GM18517 (cell line): ENCODE measurements at regions not wholly inside any gene's neighbourhood (a gene's known extent, or its start where the extent isn't known, plus 50 kb on each side); places are given as distances from the start of the nearest gene placed in this dataset.
"Not testable (repeated sequence)": the region's sequence is repeated elsewhere in the genome, so short reads cannot be mapped to it uniquely, and the experiment has no call there.

Experiments used
- ATAC-seq: cut with Tn5 transposase; IDR thresholded peaks from one replicate; pipeline ENCODE4 v1.9.1; 2021; ENCODE audit warnings: mild to moderate bottlenecking, moderate library complexity; ENCODE audit not compliant: unreplicated experiment

GRCh38 chr7:68038621-68039314, 1042.1 kb downstream of the TYW1 start:
- no peak for ATAC-seq

GRCh38 chr7:68041554-68041953, 1044.9 kb downstream of the TYW1 start:
- ATAC-seq: no peak

- ATAC-seq: no peak
Observed at GRCh38 chr7:68043546-68043945, 1046.9 kb downstream of the TYW1 start.

- ATAC-seq: no peak
Observed at GRCh38 chr7:68050627-68051026, 1054.0 kb downstream of the TYW1 start.

- no peak for ATAC-seq
Observed at GRCh38 chr7:68058014-68058413, 1061.4 kb downstream of the TYW1 start.

GRCh38 chr7:68063171-68063570, 1066.5 kb downstream of the TYW1 start:
- no peak for ATAC-seq

GRCh38 chr7:68065581-68065980, 1068.9 kb downstream of the TYW1 start:
- ATAC-seq: no peak

- ATAC-seq: no peak
Observed at GRCh38 chr7:68067845-68068244, 1071.2 kb downstream of the TYW1 start.

- ATAC-seq: no peak
Observed at GRCh38 chr7:68070992-68071391, 1074.4 kb downstream of the TYW1 start.

GRCh38 chr7:68073701-68074100, 1077.1 kb downstream of the TYW1 start:
- ATAC-seq: no peak

- no peak for ATAC-seq
Observed at GRCh38 chr7:68074242-68074641, 1077.6 kb downstream of the TYW1 start.

GRCh38 chr7:68078157-68078710, 1081.6 kb downstream of the TYW1 start:
- no peak for ATAC-seq

GRCh38 chr7:68082066-68082960, 1085.7 kb downstream of the TYW1 start:
- ATAC-seq: not testable (repeated sequence)

GRCh38 chr7:68082961-68083657, 1086.5 kb downstream of the TYW1 start:
- not testable (repeated sequence) for ATAC-seq

- ATAC-seq: no peak
Observed at GRCh38 chr7:68087401-68087800, 1090.8 kb downstream of the TYW1 start.

GRCh38 chr7:68088879-68089278, 1092.2 kb downstream of the TYW1 start:
- ATAC-seq: no peak

GRCh38 chr7:68090256-68090655, 1093.6 kb downstream of the TYW1 start:
- not testable (repeated sequence) for ATAC-seq

GRCh38 chr7:68103319-68103718, 1106.7 kb downstream of the TYW1 start:
- no peak for ATAC-seq

GRCh38 chr7:68107261-68107660, 1110.6 kb downstream of the TYW1 start:
- no peak for ATAC-seq

GRCh38 chr7:68107968-68108367, 1111.3 kb downstream of the TYW1 start:
- no peak for ATAC-seq

- no peak for ATAC-seq
Observed at GRCh38 chr7:68109299-68109698, 1112.7 kb downstream of the TYW1 start.
